ENCODE measurements at regions not wholly inside any gene's neighbourhood (a gene's known extent, or its start where the extent isn't known, plus 50 kb on each side); places are given as distances from the start of the nearest gene placed in this dataset.
"Not testable (repeated sequence)": the region's sequence is repeated elsewhere in the genome, so short reads cannot be mapped to it uniquely, and the experiment has no call there.

GRCh38 chr5:128857076-128857677 is 108.1 kb upstream of the SLC27A6 start:
- Histone ChIP-seq H2AFZ (ENCODE audit: low read depth) (no peak overlapping the region), H3K9ac (no peak overlapping the region), H3K79me2 (ENCODE audit: insufficient read depth) (no peaks in the 10 kb centered on the region), H3K4me3 (ENCODE audit: low read depth in 2 of 2, low read length in 1 of 2) (no peak overlapping the region), H3K27me3 (ENCODE audit: insufficient read depth) (no peaks in the 10 kb centered on the region), H3K9me3 (no peaks in the 10 kb centered on the region), H3K4me1 (ENCODE audit: control insufficient read depth in 1 of 2, insufficient read depth in 2 of 2, low read depth in 1 of 2, low read length in 1 of 2) (no peaks in the 10 kb centered on the region), H3K27ac (ENCODE audit: low read depth in 2 of 2, low read length in 1 of 2) (no peak overlapping the region), H3F3A (replicated peaks; ENCODE audit: insufficient read depth) (no peaks in the 10 kb centered on the region), H3K9me2 (no peaks in the 10 kb centered on the region), H3K4me2 (no peak overlapping the region), H4K20me1 (ENCODE audit: insufficient read depth) (no peaks in the 10 kb centered on the region), H3K36me3 (replicated peaks in 1 of 2; ENCODE audit: control insufficient read depth in 1 of 2, insufficient read depth in 2 of 2, low read length in 1 of 2) (no peaks in the 10 kb centered on the region)
- DNase-seq, result no peak
- ChIA-PET CTCF (interaction anchor here (0.7 kb wide), 1 partner anchor 10 kb away, joined by 4 read pairs; no protein-coding TSS in a partner anchor), POLR2A (no interaction called here)
- TF ChIP-seq SIN3A (IDR thresholded peaks at IDR 0.05; ENCODE audit: borderline replicate concordance, low read depth, low read length) (no peak), YY1 (IDR thresholded peaks at IDR 0.05; ENCODE audit: low read depth) (no peak), EZH2phosphoT487 (IDR thresholded peaks at IDR 0.05; ENCODE audit: borderline replicate concordance, low read depth) (no peak), IRF3 (IDR thresholded peaks at IDR 0.05; ENCODE audit: low read depth, low read length) (no peak), RCOR1 (IDR thresholded peaks at IDR 0.05; ENCODE audit: low read length) (no peak), TCF12 (IDR thresholded peaks at IDR 0.05) (no peak), RFX5 (IDR thresholded peaks at IDR 0.05; ENCODE audit: low read length) (no peak), JUND (IDR thresholded peaks at IDR 0.05) (no peak), RAD21 (IDR thresholded peaks at IDR 0.05; ENCODE audit: low read length) (no peak), GABPA (IDR thresholded peaks at IDR 0.05; ENCODE audit: low read depth) (no peak), FOXJ3 (CRISPR knock-in tag; IDR thresholded peaks at IDR 0.05) (no peak), NRF1 (IDR thresholded peaks at IDR 0.05; ENCODE audit: low read depth, low read length) (no peak), FOXM1 (IDR thresholded peaks at IDR 0.05; ENCODE audit: low read depth) (no peak), FOSL2 (IDR thresholded peaks at IDR 0.05; ENCODE audit: borderline replicate concordance, low read depth) (no peak), USF2 (IDR thresholded peaks at IDR 0.05; ENCODE audit: borderline replicate concordance, low read depth, low read length) (no peak)
- WGBS (ENCODE audit: low lambda C conversion rate), result 2% methylated on average over 3 of the region's 3 CpGs

- no peak overlapping the region for H3K9ac ChIP-seq
- no peaks in the 10 kb centered on the region for H3F3A ChIP-seq (replicated peaks; ENCODE audit: insufficient read depth)
- no peak overlapping the region for H3K27ac ChIP-seq (ENCODE audit: low read depth in 2 of 2, low read length in 1 of 2)
- ChIA-PET POLR2A (no interaction called here), CTCF (no interaction called here)
- no peaks in the 10 kb centered on the region for H3K9me2 ChIP-seq
- WGBS (ENCODE audit: low lambda C conversion rate), result 0% methylated on average over 1 of the region's 1 CpG
- H3K79me2 ChIP-seq (ENCODE audit: insufficient read depth), result no peaks in the 10 kb centered on the region
- H3K27me3 ChIP-seq (ENCODE audit: insufficient read depth), result no peaks in the 10 kb centered on the region
- DNase-seq, result no peak
- no peaks in the 10 kb centered on the region for H3K36me3 ChIP-seq (replicated peaks in 1 of 2; ENCODE audit: control insufficient read depth in 1 of 2, insufficient read depth in 2 of 2, low read length in 1 of 2)
- no peaks in the 10 kb centered on the region for H3K4me1 ChIP-seq (ENCODE audit: control insufficient read depth in 1 of 2, insufficient read depth in 2 of 2, low read depth in 1 of 2, low read length in 1 of 2)
- H3K4me2 ChIP-seq, result no peak overlapping the region
- H2AFZ ChIP-seq (ENCODE audit: low read depth), result no peak overlapping the region
- no peak overlapping the region for H3K4me3 ChIP-seq (ENCODE audit: low read depth in 2 of 2, low read length in 1 of 2)
- H3K9me3 ChIP-seq, result no peaks in the 10 kb centered on the region
- H4K20me1 ChIP-seq (ENCODE audit: insufficient read depth), result no peaks in the 10 kb centered on the region
- TF ChIP-seq GABPA (IDR thresholded peaks at IDR 0.05; ENCODE audit: low read depth), result no peak
- no peak for TF ChIP-seq NRF1 (IDR thresholded peaks at IDR 0.05; ENCODE audit: low read depth, low read length)
- TF ChIP-seq RAD21 (IDR thresholded peaks at IDR 0.05; ENCODE audit: low read length), result no peak
- TF ChIP-seq CHD2 (IDR thresholded peaks at IDR 0.05; ENCODE audit: low read length, partially characterized antibody), result no peak
- no peak for TF ChIP-seq TAF1 (IDR thresholded peaks at IDR 0.05; ENCODE audit: borderline replicate concordance, low read depth, low read length)
Observed at GRCh38 chr5:128858995-128859394, 106.3 kb upstream of the SLC27A6 start.

GRCh38 chr5:128861155-128861554 is 104.1 kb upstream of the SLC27A6 start:
- H3K27ac ChIP-seq (ENCODE audit: low read depth in 2 of 2, low read length in 1 of 2); DNase-seq; H3K4me2 ChIP-seq; H3K9ac ChIP-seq; H3K4me1 ChIP-seq (ENCODE audit: control insufficient read depth in 1 of 2, insufficient read depth in 2 of 2, low read depth in 1 of 2, low read length in 1 of 2); POLR2A ChIA-PET; H2AFZ ChIP-seq (ENCODE audit: low read depth); H3K79me2 ChIP-seq (ENCODE audit: insufficient read depth); H3K9me2 ChIP-seq; H4K20me1 ChIP-seq (ENCODE audit: insufficient read depth); H3K4me3 ChIP-seq (ENCODE audit: low read depth in 2 of 2, low read length in 1 of 2); H3K9me3 ChIP-seq; H3F3A ChIP-seq (replicated peaks; ENCODE audit: insufficient read depth); CTCF ChIA-PET; H3K36me3 ChIP-seq (replicated peaks in 1 of 2; ENCODE audit: control insufficient read depth in 1 of 2, insufficient read depth in 2 of 2, low read length in 1 of 2); H3K27me3 ChIP-seq (ENCODE audit: insufficient read depth): not testable (repeated sequence)
- 31% methylated on average over 22 of the region's 22 CpGs for WGBS (ENCODE audit: low lambda C conversion rate)
